ENCODE measurements at regions not wholly inside any gene's neighbourhood (a gene's known extent, or its start where the extent isn't known, plus 50 kb on each side); places are given as distances from the start of the nearest gene placed in this dataset.
A peak's percentile ranks its signal among the peaks of the same experiment; 100 is the strongest.

DNA sequence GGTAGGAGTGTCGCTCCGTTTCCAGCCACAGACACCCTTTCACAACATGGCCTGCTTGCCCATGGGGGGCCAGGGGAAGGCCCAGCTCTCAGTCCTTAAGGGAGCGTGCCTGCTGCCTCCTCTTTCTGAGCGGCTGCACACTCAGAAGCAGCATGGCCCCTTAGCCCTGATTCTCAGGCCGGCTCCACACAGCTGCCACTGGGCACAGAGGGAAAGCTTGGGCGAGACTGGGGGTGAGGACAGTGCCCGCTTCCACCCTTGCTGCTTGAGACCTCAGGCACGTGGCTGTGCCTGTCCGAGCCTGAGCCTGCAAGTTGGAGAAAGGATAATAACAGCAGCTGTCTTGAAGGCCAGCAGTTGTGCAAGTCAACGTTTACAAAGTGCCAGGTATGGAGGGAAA, 416.3 kb downstream of the SHANK2 start:
- no peak for DNase-seq

DNA sequence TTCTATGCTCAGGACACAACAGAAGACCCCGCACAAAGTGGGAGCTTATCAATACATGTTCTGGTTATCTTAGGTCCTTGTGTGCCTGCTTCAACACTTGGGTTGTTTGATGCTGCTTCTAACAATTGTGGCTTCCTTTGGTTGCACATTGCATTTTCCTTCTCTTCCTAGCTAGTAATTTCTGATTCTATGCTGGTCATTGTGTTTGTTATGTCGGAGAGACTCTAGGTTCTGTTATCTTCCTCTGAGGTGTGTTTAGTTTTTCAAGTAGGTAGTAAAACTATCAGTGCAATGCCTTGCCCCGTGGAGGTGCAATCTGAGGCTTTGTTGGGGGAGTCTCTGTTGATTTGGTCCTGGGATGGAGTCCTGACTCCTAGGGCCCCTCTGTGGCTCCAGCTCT, 414.2 kb downstream of the SHANK2 start:
- no peak for DNase-seq

DNA sequence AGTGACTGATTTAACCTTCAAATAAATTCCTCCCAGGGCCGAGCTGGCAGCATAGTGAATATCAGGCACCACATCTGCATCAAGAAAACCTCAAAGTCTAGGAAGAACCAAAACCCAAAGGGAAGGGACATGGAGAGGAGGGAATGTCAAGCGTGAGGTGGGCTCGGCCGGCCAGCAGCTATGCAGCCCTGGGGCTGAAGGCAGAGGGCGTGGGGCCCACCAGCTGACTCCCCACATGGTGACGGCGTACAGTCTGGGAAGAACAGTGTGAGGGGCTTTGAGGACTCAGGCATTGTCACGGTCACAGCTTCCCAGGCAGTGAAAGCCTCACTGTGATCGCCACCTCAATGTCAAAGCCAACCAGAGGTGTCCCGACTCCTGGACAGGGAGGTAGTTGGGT, 412.5 kb downstream of the SHANK2 start:
- no peak for DNase-seq

DNA sequence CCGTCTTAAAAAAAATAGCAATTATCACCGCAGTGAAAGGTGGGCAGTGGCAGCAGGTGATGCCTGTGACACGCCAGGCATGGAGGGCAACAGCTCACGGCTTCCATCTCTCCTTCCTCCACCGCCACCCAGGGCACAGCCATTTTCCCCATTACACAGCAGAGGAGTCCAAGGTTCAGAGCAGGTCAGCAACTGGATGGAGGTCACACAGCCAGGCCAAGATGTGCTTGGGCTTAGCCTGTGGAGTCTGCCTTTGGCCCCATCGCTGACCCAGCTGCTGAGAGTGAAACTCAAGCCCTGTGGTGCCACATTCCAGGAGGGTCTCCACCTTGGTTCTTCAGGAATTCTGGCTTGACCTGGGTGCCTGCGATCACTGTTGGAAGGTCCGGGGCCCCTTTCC, 411.1 kb downstream of the SHANK2 start:
- no peak for DNase-seq

DNA sequence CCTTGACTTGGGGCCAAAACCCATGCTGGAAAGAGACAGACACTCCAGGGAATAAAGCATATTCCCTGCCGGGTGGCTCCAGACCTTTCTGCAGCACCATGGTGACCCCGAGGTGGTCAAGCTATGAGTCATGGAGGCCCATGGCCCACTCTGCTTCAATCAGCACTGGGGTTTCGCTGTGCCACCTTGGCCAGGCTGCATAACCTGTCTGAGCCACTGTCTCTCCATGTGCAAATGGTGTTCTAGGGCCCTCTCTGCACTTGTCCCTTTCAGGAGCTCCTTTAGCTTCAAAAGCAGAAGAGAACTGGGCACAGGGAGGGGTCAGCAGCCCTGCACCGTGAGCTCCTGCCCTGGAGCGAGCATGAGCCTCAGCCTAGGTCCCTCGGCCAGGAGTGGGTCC, 410.1 kb downstream of the SHANK2 start:
- no peak for DNase-seq

DNA sequence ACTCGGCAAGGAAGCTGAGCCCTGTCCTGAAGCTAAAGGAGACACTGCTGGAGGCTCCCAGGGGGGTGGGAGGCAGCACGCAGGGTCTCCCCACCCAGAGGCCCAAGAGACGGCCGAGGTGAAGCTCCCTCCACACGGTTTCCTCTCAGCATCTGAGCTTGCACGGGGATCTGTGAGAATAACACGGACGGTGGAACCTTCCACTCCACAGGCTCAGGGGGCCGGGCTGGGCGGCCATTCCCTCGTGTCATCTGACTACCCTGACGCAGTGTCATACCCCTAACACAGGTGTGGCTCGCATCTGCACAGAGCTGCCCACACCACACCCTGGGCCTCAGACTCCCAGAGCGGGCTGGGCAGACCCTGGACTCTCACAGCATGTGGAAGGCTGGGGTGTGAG, 409.7 kb downstream of the SHANK2 start:
- no peak for DNase-seq

DNA sequence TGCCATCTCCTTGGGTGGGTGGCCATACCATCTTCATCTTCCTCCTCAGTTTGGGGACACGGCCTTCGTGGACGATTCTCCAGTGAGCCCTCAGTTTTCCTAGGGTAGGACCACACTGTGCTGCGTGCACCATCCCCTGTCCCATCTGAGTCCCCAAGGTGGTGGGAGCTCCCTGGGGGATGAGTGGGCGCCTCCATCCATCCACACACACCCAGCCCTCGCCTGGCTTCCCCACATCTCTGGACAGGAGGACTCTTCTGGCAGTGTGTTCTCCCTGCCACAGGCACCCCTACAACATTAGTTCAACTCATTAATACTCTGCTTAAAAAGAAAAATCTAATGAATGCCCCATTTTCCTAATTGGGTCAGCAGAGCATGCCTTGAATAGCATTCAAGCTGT, 408.5 kb downstream of the SHANK2 start:
- DNase-seq, result no peak

DNA sequence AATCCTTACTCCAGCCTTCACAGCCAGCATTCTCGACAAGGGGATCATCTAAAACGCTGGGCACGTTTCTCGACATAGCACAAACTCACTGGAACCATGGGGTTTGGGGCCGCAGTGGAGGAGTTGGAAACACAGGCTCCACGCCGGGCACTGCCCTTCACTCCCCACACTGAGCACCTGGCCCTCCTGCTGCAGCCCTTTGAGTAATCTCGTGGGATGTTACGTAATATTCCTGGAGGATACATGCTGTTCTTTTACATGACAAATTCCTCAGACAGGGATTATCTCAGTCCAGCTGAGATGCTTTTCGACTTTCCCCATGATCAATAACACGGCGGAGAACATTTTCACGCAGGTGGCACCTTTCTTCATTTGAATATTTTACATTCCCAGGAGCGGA, 408.0 kb downstream of the SHANK2 start:
- no peak for DNase-seq

DNA sequence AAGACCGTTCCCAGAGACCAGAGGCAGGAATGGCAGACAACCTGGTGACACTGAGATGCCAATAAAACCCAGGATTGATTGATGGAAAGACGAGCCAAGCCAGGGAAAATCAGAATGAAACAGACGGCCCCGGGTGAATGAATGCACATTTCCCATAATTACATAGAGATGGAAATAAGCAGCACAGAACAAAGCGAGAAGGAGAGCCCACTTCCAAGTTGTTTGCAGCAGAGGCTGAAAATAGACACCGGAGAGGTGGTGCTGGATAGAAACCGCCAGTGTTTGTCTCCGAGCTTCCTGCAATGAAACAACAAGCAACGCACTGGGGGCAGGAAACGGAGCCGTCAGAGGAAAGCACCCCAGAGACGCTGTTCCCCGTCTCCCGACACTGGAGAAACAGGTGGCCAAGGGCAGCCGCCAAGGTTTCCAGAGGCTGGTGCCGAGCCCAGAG, 406.8 kb downstream of the SHANK2 start:
- DNase-seq, result no peak

DNA sequence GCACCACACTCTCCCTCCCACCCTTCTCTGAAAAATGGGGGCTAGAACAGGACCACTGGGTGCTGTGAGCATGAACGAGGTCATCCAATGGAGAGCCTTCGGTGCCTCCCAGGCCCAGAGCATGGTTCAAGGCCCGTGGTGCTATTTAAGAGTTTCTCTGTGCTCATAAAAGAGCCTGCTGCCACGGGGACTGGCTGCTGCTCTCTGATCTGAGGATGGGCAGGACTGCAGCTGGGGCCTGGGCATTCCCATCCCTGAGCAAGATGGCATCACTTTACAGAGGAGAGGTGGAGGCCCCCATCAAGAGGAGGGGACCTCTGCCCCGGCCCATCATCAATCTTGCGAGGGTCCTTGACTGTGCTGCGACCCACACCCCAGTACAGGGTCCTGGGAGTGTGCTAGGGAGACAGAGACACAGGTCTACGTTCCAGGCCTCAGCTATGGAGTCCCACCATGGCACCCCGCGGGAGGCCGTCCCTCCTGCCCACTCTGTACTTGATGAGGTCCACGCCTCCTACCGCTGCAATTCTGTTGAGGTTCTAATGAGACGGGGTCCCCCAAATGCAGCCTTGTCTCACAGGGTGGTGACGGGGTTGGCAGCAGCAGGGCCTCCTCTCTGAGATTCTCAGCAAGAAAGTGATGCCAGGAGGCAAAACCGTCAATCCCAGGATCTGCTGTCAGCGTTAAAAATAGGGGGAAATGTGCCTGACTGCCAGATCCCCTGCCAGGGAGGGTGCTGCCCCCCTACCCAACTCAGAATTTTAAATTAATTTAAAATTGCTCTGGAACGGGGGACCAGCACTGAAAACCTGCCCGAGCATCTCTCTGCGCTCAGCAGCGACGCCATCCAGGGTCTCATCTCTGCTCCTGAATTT, 405.4 kb downstream of the SHANK2 start:
- DNase-seq, result no peak

DNA sequence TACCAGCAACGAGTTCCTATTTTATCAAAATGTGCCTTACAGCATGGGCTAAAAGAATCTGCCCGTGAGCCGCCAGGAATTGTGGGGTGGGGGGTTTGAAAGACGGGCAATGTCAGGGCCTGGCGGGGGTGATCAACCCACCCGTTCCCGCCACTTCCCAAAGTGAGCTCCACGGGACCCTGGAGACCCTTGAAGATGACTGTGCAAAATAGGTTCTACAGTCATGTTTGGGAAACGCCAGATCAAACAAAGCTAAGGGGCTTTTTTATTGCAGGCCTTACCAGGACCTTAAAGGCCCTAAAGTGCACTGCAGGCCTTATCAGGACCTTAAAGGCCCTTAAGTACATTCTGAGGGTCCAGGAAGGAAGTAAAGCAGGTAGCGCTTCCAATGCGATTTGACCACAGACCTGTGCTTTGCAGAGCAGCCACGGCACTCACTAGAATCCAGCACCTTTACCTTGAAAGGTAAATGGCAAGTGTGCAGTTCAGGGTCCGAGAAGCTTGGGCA, 404.1 kb downstream of the SHANK2 start:
- no peak for DNase-seq

DNA sequence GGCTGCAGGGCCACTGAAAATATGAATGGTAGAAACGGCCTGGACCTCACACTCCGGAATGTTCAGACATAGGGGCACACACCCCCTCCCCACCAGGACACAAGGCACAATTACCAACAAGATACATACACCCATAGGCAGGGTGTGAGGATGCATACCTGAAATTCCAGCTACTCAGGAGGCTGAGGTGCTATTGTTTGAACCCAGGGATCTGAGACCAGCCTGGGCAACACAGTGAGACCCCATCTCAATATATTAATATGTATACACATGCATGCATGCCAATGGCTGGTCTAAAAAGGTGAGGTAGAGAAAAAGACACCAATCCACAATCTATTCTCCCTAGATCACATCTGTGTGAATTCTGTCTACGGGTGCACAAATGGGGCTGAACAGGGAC, 403.3 kb downstream of the SHANK2 start:
- DNase-seq, result no peak

DNA sequence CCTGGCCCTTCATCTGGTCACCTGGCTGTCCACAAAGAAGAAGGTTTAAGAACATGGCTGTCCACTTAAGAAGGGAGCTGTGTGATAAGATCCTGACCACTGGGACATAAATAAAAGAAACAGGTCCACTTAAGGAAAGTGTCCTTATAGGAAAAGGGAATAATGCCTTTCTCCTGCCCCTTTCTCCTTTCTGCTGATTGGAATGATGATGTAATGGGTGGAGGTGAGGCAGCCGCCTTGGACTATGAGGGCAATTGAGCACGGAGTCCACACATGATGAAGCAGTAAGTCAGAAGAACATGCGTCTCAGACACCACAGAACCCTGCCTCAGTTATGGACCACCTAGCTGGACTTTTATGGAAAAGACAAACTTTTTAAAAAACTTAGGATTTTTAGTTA, 401.1 kb downstream of the SHANK2 start:
- no peak for DNase-seq

DNA sequence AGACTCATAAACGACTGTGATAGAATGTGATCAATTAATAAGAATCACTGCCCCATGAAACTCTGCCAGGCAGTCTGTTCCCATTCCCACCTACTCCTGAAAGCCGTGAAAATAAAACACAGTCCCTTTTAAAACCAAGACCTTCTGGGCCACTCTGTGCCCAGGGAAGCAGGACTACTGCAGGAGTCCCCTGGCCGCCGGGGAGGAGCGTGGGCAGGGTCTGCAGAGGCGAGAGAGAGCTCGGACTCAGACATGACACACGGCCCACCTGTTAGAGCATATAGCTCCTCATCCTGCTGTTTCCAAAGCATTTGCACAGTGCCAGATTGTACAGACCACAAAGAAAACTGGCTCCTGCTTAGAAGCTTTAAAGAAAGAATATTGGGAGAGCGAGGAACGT, 400.5 kb downstream of the SHANK2 start:
- DNase-seq, result no peak

DNA sequence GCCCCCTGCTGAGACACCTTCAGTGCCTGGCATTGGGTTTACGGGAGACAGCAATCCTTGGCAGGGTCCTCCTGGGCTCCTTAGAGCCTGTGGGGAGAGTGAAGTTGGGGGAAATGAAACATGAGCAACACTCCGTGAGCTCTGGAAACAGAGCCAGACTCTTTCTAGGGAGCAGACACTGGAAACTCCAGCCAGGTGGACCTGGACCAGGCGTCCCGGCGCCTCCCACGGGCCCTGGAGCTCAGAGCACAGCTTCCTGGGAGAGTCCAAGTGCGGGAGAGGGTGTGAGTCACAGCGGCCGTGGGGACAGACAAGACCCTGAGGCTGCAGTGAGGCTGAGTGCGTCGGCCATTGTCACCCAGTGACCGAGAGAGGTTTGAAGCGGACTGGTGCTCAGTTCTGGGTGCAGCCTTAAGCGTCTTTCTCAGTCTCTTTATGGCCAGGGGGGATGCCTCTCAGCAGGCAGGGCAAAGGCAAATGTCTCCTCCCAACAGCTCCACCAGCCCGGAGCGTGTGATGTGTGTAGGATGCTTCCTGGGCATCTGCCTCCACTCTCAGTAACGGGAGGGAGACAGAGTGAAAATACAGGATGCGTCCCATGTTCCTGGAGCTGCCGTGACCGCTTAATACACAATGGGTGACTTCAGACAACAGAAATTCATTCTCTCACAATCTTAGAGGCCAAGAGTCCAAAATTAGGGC, 399.2 kb downstream of the SHANK2 start:
- DNase-seq, result no peak

DNA sequence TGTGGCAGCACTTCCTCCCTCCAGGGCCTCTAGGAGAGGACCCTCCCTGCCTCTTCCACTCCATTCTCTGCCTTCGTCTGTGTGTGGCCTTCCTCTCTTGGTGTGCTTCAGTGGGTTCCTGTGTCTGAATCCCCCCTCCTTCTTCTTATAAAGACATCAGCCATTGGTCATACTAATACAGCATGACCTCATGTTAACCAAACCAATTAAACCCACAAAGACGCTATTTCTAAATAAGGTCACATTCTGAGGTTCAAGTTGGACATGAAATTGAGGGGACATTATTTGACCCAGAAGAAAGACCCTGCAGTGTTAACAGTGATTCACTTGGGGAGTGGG, 398.6 kb downstream of the SHANK2 start:
- no peak for DNase-seq

DNA sequence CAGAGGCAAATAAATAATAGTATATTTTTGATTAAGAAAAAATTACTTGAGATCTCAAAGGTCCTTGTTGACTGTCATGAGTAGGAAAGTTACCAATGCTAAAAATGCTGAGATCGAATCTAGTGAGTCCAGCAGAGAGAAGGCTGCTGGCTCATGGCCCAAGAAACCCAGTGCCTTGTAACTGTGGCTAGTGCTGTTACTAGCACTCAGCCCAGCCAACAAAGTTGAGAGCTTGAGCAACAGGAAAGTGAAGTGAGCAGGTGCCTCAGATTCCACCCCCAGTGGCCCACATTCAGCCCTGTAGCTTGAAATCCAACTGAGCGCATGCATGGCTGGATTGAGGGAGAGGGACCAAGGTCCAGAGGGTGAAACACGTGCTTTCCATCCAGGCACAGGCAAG, 398.2 kb downstream of the SHANK2 start:
- peak; percentile 75 for DNase-seq

DNA sequence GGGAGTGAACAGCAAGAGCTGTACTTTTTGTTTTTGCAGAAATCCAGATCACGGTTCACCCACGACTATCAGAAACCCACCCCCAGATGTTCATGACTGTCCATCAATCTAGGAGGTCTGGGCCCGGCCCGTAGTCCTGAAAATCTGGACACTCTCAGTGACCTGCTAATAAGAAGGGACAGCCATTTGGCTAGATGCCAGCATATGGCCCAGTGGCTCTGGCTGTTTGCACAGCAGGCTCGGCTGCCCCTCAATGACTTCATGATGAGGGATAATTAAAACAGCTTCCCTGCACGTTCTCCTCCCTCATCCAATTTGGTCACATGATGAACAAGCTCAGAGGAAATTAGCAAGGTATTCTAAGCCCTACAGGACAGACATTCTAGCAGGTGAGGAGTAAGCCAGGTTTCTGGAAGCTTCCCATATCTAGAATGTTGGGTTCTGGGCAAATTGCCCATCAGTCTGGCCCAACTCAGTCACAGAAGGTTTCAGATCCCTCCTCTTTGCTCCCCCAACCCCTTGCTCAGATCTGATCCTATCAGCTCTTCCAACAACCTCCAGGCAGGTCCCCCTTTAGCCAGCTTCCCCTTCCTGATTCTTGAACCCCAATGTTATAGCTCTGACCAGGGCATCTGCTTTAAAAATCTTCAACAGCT, 397.3 kb downstream of the SHANK2 start:
- DNase-seq, result peak; percentile 98

DNA sequence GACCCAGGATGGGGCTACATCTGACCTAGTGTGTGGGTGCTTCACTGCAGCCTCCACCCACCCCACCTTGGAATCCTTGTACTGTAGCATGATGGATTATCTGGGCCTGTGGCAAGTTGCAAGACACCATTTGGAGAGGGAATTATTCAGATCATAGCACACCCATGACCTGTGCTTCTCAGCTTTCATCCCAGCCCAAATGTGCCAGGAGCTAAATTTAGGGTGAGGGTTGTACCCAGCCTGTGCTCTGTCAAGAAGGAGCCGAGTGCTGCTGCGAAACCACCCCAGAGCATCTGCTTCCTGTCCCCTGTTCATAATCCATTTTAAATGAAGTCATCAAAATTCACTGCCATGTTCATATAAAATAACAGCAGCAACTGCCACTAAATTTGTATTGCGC, 394.5 kb downstream of the SHANK2 start:
- no peak for DNase-seq

DNA sequence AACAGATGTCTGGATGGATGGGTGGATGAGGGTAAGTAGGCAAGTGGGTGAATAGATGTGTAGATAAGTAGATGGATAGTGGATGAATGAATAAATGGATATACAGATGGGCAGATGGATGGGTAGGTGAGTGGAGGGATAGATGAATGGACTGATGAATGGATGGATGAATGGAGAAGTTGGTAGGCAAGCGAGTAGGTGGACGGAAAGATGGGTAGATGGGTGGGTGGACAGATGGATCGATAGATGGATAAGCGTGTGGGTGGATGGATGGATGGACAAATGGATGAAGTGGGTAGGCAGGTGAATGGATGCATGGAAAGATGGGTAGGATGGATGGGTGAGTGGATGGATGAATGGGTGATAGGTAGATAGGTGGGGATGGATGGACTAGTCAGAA, 393.2 kb downstream of the SHANK2 start:
- no peak for DNase-seq

DNA sequence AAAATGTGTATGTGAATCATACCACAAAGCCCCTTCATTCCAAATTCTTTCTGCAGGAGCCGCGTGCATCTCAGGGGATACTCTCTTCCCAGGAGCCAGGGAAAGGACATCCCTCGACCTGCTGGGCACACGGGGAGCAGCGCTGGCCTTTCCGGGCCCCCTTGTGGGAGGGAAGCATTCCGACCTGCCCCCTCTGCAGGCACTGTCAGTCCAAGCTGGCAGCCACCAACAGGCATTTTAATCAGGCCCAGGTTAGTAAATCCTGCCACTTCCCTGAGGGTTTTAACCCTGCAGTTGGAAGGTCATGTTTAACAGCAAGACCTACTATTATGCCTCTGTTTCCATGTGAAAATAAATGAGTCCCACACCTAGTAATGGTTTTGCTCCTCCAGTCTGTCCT, 391.5 kb downstream of the SHANK2 start:
- DNase-seq, result no peak

DNA sequence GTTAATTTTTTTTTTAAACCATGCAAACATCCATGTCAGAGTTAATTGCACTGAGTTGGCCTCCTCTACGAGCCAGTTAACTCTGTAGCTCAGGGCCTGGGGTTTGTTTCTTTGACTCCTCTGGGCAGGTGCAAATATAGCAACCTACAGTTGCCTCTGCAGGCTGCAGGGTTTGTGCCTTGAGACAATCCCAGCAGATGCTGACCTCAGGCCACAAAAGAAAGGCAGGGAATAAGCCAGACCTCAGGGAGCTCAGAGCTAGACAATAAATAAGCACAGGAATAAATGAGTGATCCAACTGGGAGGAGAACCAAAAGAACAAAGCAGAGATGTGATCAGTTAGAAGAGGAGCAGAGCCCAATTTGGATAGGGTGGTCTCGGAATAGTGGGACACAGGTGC, 390.8 kb downstream of the SHANK2 start:
- DNase-seq, result no peak

DNA sequence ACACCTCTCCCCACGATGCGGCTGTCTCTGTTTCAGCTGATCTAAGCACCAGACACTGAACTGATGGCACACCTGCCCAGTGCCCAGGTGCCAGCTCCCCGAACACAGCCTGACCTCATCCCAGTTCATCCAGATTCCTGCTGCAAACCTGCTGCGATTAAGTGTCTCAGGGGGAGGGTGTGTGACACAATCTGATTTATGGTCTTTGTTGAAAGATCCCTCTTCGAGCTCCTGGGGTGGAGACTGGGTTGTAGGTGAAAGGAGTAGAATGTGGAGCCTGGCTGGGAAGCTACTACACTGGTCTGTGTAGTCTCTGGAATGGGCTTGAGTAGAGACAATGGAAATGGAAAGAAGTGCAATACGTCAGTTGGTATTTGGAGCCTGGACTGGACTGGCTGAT, 390.3 kb downstream of the SHANK2 start:
- peak; percentile 77 for DNase-seq

DNA sequence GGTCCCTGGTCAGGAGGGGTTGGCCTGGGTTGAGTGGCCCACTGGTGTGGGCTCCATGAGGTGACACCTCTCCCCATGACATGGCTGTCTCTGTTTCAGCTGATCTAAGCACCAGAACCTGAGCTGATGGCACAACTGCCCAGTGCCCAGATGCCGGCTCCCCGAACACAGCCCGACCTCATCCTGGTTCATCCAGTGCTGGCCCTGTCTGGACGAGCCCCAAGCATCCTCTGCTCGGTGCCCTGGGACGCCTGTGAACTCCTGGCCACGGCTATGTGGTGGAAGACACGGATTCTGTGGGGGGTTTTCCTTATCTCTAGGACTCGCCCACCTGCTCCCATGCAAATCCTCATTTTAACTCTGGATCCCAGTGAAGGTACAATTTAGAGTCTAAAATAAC, 389.2 kb downstream of the SHANK2 start:
- no peak for DNase-seq
